Brain microvascular endothelial cell (primary cell): ENCODE measurements at regions not wholly inside any gene's neighbourhood (a gene's known extent, or its start where the extent isn't known, plus 50 kb on each side); places are given as distances from the start of the nearest gene placed in this dataset.

ENCODE experiments used
- DNase-seq: peaks from one replicate; pipeline ENCODE4 v3.0.0-alpha.2; 2020
- H3K27ac ChIP-seq: fragments of 250-450 bp; sonication (Bioruptor Pico); 2 replicates; pipeline ENCODE4 v1.5.1; 2020; ENCODE audit warnings: mild to moderate bottlenecking, moderate library complexity
- H3K27me3 ChIP-seq: fragments of 250-450 bp; sonication (Bioruptor Pico); replicated peaks from 2 replicates; pipeline ENCODE4 v1.5.1; 2020; ENCODE audit warnings: mild to moderate bottlenecking
- H3K36me3 ChIP-seq: fragments of 250-450 bp; sonication (Bioruptor Pico); replicated peaks from 2 replicates; pipeline ENCODE4 v1.5.1; 2020; ENCODE audit warnings: mild to moderate bottlenecking
- H3K4me3 ChIP-seq: 2 replicates; pipeline ENCODE4 v1.5.1; 2011; ENCODE audit warnings: low read depth, mild to moderate bottlenecking, control low read depth, low read length, moderate library complexity
- CTCF ChIP-seq: IDR thresholded peaks from 2 replicates; pipeline ENCODE4 v1.5.1; 2011; ENCODE audit warnings: low read depth, mild to moderate bottlenecking, moderate library complexity, low read length, control low read depth, inconsistent platforms; ENCODE audit errors: missing control alignments
- in situ Hi-C: cut with HindIII; loops from 2 replicates; pipeline ENCODE4 v1.10.0; 2017; ENCODE audit warnings: low sequenced_read_pairs, low pct_ligation_motif_present

GRCh38 chr6:98280492-98280891 lies 553.9 kb upstream of the POU3F2 start:
- no peak for DNase-seq
- H3K27me3 ChIP-seq, result no peaks in the 10 kb centered on the region
- no peak overlapping the region for H3K27ac ChIP-seq
- in situ Hi-C loops, result no loop called here
- no peaks in the 10 kb centered on the region for H3K36me3 ChIP-seq
- no peak overlapping the region for H3K4me3 ChIP-seq
- TF ChIP-seq CTCF, result no peak

GRCh38 chr6:98286620-98287019 lies 547.8 kb upstream of the POU3F2 start:
- in situ Hi-C loops, result no loop called here
- no peaks in the 10 kb centered on the region for H3K27me3 ChIP-seq
- DNase-seq, result no peak

GRCh38 chr6:98287876-98288275 lies 546.5 kb upstream of the POU3F2 start:
- Histone ChIP-seq H3K36me3 (no peaks in the 10 kb centered on the region), H3K4me3 (no peak overlapping the region), H3K27me3 (no peaks in the 10 kb centered on the region), H3K27ac (no peak overlapping the region)
- no peak for TF ChIP-seq CTCF
- in situ Hi-C loops, result no loop called here
- no peak for DNase-seq

More at GRCh38 chr6:98286620-98287019, 547.8 kb upstream of the POU3F2 start:
- TF ChIP-seq CTCF, result no peak
- Histone ChIP-seq H3K36me3 (no peaks in the 10 kb centered on the region), H3K4me3 (no peak overlapping the region), H3K27ac (no peak overlapping the region)

- no peak for TF ChIP-seq CTCF
- H3K27ac ChIP-seq, result no peak overlapping the region
- H3K27me3 ChIP-seq, result no peaks in the 10 kb centered on the region
- DNase-seq, result no peak
- in situ Hi-C loops, result no loop called here
- H3K36me3 ChIP-seq, result no peaks in the 10 kb centered on the region
- H3K4me3 ChIP-seq, result no peak overlapping the region
Measured at GRCh38 chr6:98292810-98293209, 541.6 kb upstream of the POU3F2 start.

GRCh38 chr6:98295515-98296175 lies 538.7 kb upstream of the POU3F2 start:
- Histone ChIP-seq H3K36me3 (no peaks in the 10 kb centered on the region), H3K27me3 (no peaks in the 10 kb centered on the region), H3K27ac (no peak overlapping the region), H3K4me3 (no peak overlapping the region)
- no peak for TF ChIP-seq CTCF
- in situ Hi-C loops, result no loop called here
- DNase-seq, result no peak

GRCh38 chr6:98308564-98308963 lies 525.8 kb upstream of the POU3F2 start:
- Histone ChIP-seq H3K27ac (no peak overlapping the region), H3K36me3 (no peaks in the 10 kb centered on the region), H3K27me3 (no peaks in the 10 kb centered on the region), H3K4me3 (no peak overlapping the region)
- no peak for DNase-seq
- in situ Hi-C loops, result no loop called here
- no peak for TF ChIP-seq CTCF
